Trophoblast cell (in vitro differentiated cells and primary cell): ENCODE measurements at regions not wholly inside any gene's neighbourhood (a gene's known extent, or its start where the extent isn't known, plus 50 kb on each side); places are given as distances from the start of the nearest gene placed in this dataset.

Source experiments
- DNase-seq, 2 donors: peaks; one replicate each; pipeline ENCODE4 v3.0.0-alpha.2; 2016
- H2AFZ ChIP-seq: 2 replicates; pipeline ENCODE4 v1.6.1; 2013; ENCODE audit warnings: low read length, moderate library complexity, mild to moderate bottlenecking; ENCODE audit not compliant: insufficient read depth, poor library complexity
- H2AK5ac ChIP-seq: 2 replicates; pipeline ENCODE4 v1.6.1; 2013; ENCODE audit warnings: mild to moderate bottlenecking, low read length
- H2BK120ac ChIP-seq: 2 replicates; pipeline ENCODE4 v1.6.1; 2013; ENCODE audit warnings: low read length, mild to moderate bottlenecking, moderate library complexity; ENCODE audit not compliant: insufficient read depth, poor library complexity
- H2BK12ac ChIP-seq: 2 replicates; pipeline ENCODE4 v1.6.1; 2013; ENCODE audit warnings: mild to moderate bottlenecking, low read length, moderate library complexity
- H2BK5ac ChIP-seq: 2 replicates; pipeline ENCODE4 v1.6.1; 2013; ENCODE audit warnings: low read length, low read depth, moderate library complexity, mild to moderate bottlenecking; ENCODE audit not compliant: poor library complexity
- H3K14ac ChIP-seq: 2 replicates; pipeline ENCODE4 v1.6.1; 2013; ENCODE audit warnings: mild to moderate bottlenecking, low read length
- H3K18ac ChIP-seq: 2 replicates; pipeline ENCODE4 v1.6.1; 2013; ENCODE audit warnings: mild to moderate bottlenecking, low read length
- H3K23ac ChIP-seq: 2 replicates; pipeline ENCODE4 v1.6.1; 2013; ENCODE audit warnings: low read length
- H3K27ac ChIP-seq: 2 replicates; pipeline ENCODE4 v1.5.1; 2013; ENCODE audit warnings: low read depth, mild to moderate bottlenecking, inconsistent platforms, low read length, moderate library complexity
- H3K27me3 ChIP-seq: 2 replicates; pipeline ENCODE4 v1.6.1; 2013; ENCODE audit warnings: inconsistent platforms, mild to moderate bottlenecking, low read length, moderate library complexity; ENCODE audit not compliant: insufficient read depth
- H3K36me3 ChIP-seq, 2 experiments: 1 replicate in 1 of 2; 2 replicates in 1 of 2; pipeline ENCODE4 v1.6.1; 2013; ENCODE audit warnings: low read length in 2 of 2, mild to moderate bottlenecking in 2 of 2, moderate library complexity in 1 of 2; ENCODE audit not compliant: insufficient read depth in 2 of 2, control insufficient read depth in 1 of 2
- H3K4ac ChIP-seq: 2 replicates; pipeline ENCODE4 v1.6.1; 2013; ENCODE audit warnings: low read depth, mild to moderate bottlenecking, low read length, moderate library complexity
- H3K4me1 ChIP-seq, 2 experiments: 1 replicate in 1 of 2; 2 replicates in 1 of 2; pipeline ENCODE4 v1.6.1; 2013; ENCODE audit warnings: low read length in 2 of 2, mild to moderate bottlenecking in 2 of 2, moderate library complexity in 1 of 2; ENCODE audit not compliant: insufficient read depth in 2 of 2, control insufficient read depth in 1 of 2
- H3K4me2 ChIP-seq: 2 replicates; pipeline ENCODE4 v1.6.1; 2013; ENCODE audit warnings: inconsistent platforms, mild to moderate bottlenecking, low read length, moderate library complexity
- H3K4me3 ChIP-seq: 2 replicates; pipeline ENCODE4 v1.5.1; 2013; ENCODE audit warnings: mild to moderate bottlenecking, low read depth, low read length, inconsistent platforms
- H3K79me1 ChIP-seq: one replicate; pipeline ENCODE4 v1.6.1; 2013; ENCODE audit warnings: low read length
- H3K79me2 ChIP-seq: 2 replicates; pipeline ENCODE4 v1.6.1; 2013; ENCODE audit warnings: low read length, mild to moderate bottlenecking; ENCODE audit not compliant: control insufficient read depth, insufficient read depth, poor library complexity
- H3K9ac ChIP-seq: 2 replicates; pipeline ENCODE4 v1.6.1; 2013; ENCODE audit warnings: mild to moderate bottlenecking, low read length
- H3K9me3 ChIP-seq: 2 replicates; pipeline ENCODE4 v1.6.1; 2013; ENCODE audit warnings: low read depth, mild to moderate bottlenecking, control low read depth, inconsistent platforms, low read length; ENCODE audit not compliant: insufficient read depth
- H4K12ac ChIP-seq: 2 replicates; pipeline ENCODE4 v1.6.1; 2013; ENCODE audit warnings: low read depth, mild to moderate bottlenecking, low read length, moderate library complexity
- H4K8ac ChIP-seq: 2 replicates; pipeline ENCODE4 v1.6.1; 2013; ENCODE audit warnings: low read depth, mild to moderate bottlenecking, low read length, moderate library complexity
- H4K91ac ChIP-seq: one replicate; pipeline ENCODE4 v1.6.1; 2013; ENCODE audit warnings: low read depth, mild to moderate bottlenecking, low read length, moderate library complexity
- WGBS: extraction: QIAGEN DNeasy Blood & Tissue Kit; methylation state at CpG from one replicate; pipeline ENCODE4 v1.1.7; 2013; ENCODE audit warnings: missing lambda C conversion rate; ENCODE audit not compliant: insufficient read length, insufficient coverage; ENCODE audit errors: extremely low coverage; 5-methylcytosine and 5-hydroxymethylcytosine counted together

GRCh38 chr11:103604310-103604709, 432.1 kb upstream of the DDI1 start:
- Histone ChIP-seq H4K12ac (no peak overlapping the region), H2AK5ac (no peak overlapping the region), H2BK120ac (no peak overlapping the region), H4K91ac (no peak overlapping the region), H3K27ac (no peak overlapping the region), H2AFZ (no peak overlapping the region), H3K14ac (no peak overlapping the region), H3K79me2 (no peaks in the 10 kb centered on the region), H3K27me3 (no peaks in the 10 kb centered on the region), H3K18ac (no peak overlapping the region), H3K9me3 (no peaks in the 10 kb centered on the region), H3K4ac (no peak overlapping the region), H2BK5ac (no peak overlapping the region), H3K23ac (no peak overlapping the region), H3K4me2 (no peak overlapping the region), H3K79me1 (peaks cover 1% of the 10 kb centered on the region), H2BK12ac (no peak overlapping the region), H3K4me3 (no peak overlapping the region), H3K4me1 (peaks cover 0 to 2% of the 10 kb centered on the region in 2 experiments), H3K36me3 (no peaks in the 10 kb centered on the region), H4K8ac (no peak overlapping the region), H3K9ac (no peak overlapping the region)
- WGBS = no CpG with 5 or more reads among the region's 2 CpGs
- no peak for DNase-seq

GRCh38 chr11:103608566-103608965, 427.9 kb upstream of the DDI1 start:
- no peak overlapping the region for H3K4me2 ChIP-seq
- H3K27me3 ChIP-seq = no peaks in the 10 kb centered on the region
- no peak overlapping the region for H3K4ac ChIP-seq
- H2AK5ac ChIP-seq = no peak overlapping the region
- no peak overlapping the region for H4K12ac ChIP-seq
- no peak overlapping the region for H2BK5ac ChIP-seq
- H3K9me3 ChIP-seq = no peaks in the 10 kb centered on the region
- H3K9ac ChIP-seq = no peak overlapping the region
- H4K8ac ChIP-seq = no peak overlapping the region
- H3K4me1 ChIP-seq = peaks cover 0 to 2% of the 10 kb centered on the region in 2 experiments
- H3K79me2 ChIP-seq = no peaks in the 10 kb centered on the region
- no peaks in the 10 kb centered on the region for H3K36me3 ChIP-seq
- no peak overlapping the region for H3K27ac ChIP-seq
- no peak overlapping the region for H2AFZ ChIP-seq
- H3K23ac ChIP-seq = no peak overlapping the region
- no peak overlapping the region for H3K4me3 ChIP-seq
- no peak overlapping the region for H4K91ac ChIP-seq
- DNase-seq = peak in 1 of 2 donors; percentile 50
- peaks cover 1% of the 10 kb centered on the region for H3K79me1 ChIP-seq
- no CpG with 5 or more reads among the region's 3 CpGs for WGBS
- no peak overlapping the region for H2BK120ac ChIP-seq
- no peak overlapping the region for H3K18ac ChIP-seq
- H2BK12ac ChIP-seq = no peak overlapping the region
- H3K14ac ChIP-seq = no peak overlapping the region

- Histone ChIP-seq H3K79me2 (no peaks in the 10 kb centered on the region), H3K14ac (no peak overlapping the region), H4K91ac (no peak overlapping the region), H3K18ac (no peak overlapping the region), H3K36me3 (no peaks in the 10 kb centered on the region), H4K8ac (no peak overlapping the region), H3K9me3 (no peaks in the 10 kb centered on the region), H3K4me3 (no peak overlapping the region), H3K4me1 (peaks cover 0 to 2% of the 10 kb centered on the region in 2 experiments), H2BK12ac (no peak overlapping the region), H2AFZ (no peak overlapping the region), H3K79me1 (peaks cover 1% of the 10 kb centered on the region), H3K4ac (no peak overlapping the region), H2AK5ac (no peak overlapping the region), H3K27me3 (no peaks in the 10 kb centered on the region), H2BK120ac (peak overlapping the region; percentile 23), H3K4me2 (no peak overlapping the region), H3K9ac (no peak overlapping the region), H2BK5ac (no peak overlapping the region), H3K23ac (no peak overlapping the region), H4K12ac (no peak overlapping the region), H3K27ac (peak overlapping the region; percentile 49)
- DNase-seq = peak in 1 of 2 donors; percentile 72
- WGBS = no CpG with 5 or more reads among the region's 2 CpGs
Observed at GRCh38 chr11:103609117-103610066, 427.0 kb upstream of the DDI1 start.

- Histone ChIP-seq H2BK120ac (no peak overlapping the region), H2BK12ac (no peak overlapping the region), H3K4me1 (peaks cover 0 to 2% of the 10 kb centered on the region in 2 experiments), H3K14ac (no peak overlapping the region), H3K23ac (no peak overlapping the region), H2AK5ac (no peak overlapping the region), H3K4ac (no peak overlapping the region), H3K36me3 (no peaks in the 10 kb centered on the region), H3K4me2 (no peak overlapping the region), H3K79me2 (no peaks in the 10 kb centered on the region), H3K27me3 (no peaks in the 10 kb centered on the region), H4K91ac (no peak overlapping the region), H2AFZ (no peak overlapping the region), H3K79me1 (peaks cover 1% of the 10 kb centered on the region), H3K9ac (no peak overlapping the region), H3K4me3 (no peak overlapping the region), H4K8ac (no peak overlapping the region), H4K12ac (no peak overlapping the region), H3K18ac (no peak overlapping the region), H3K27ac (no peak overlapping the region), H2BK5ac (no peak overlapping the region), H3K9me3 (no peaks in the 10 kb centered on the region)
- DNase-seq = no peak
Observed at GRCh38 chr11:103610435-103610834, 426.0 kb upstream of the DDI1 start.
